Neural cell (in vitro differentiated cells): ENCODE measurements at regions not wholly inside any gene's neighbourhood (a gene's known extent, or its start where the extent isn't known, plus 50 kb on each side); places are given as distances from the start of the nearest gene placed in this dataset.

Experiments used
- CTCF ChIP-seq: fragments of 450-650 bp; IDR thresholded peaks from 2 replicates; pipeline ENCODE4 v1.5.1; 2014; ENCODE audit warnings: antibody characterized with exemption, mild to moderate bottlenecking, moderate library complexity; ENCODE audit not compliant: poor library complexity, severe bottlenecking
- EZH2 ChIP-seq: fragments of 200-600, 300-800 bp; shearing (Covaris generic), sonication (generic); IDR thresholded peaks from 2 replicates; pipeline ENCODE4 v1.6.1; 2014; ENCODE audit warnings: antibody characterized with exemption, low read length, borderline replicate concordance, mild to moderate bottlenecking; ENCODE audit not compliant: insufficient read depth, poor library complexity, severe bottlenecking
- RAD21 ChIP-seq: fragments of 450-650 bp; conservative IDR thresholded peaks from 2 replicates; pipeline ENCODE4 v1.6.1; 2014; ENCODE audit warnings: antibody characterized with exemption, mild to moderate bottlenecking, moderate library complexity
- REST ChIP-seq: IDR thresholded peaks from 2 replicates; pipeline ENCODE4 v1.6.1; 2012; ENCODE audit warnings: borderline replicate concordance

- TF ChIP-seq CTCF (no peak), EZH2 (no peak), REST (no peak), RAD21 (no peak)
These were observed 473.3 kb upstream of the CD180 start for GRCh38 chr5:67669916-67670315.
